Fibroblast of skin of left biceps (primary cell): ENCODE measurements at regions not wholly inside any gene's neighbourhood (a gene's known extent, or its start where the extent isn't known, plus 50 kb on each side); places are given as distances from the start of the nearest gene placed in this dataset.

Source experiments
- DNase-seq, 2 experiments: peaks; one replicate each; pipeline ENCODE4 v3.0.0-alpha.2; 2013; ENCODE audit warnings: low read depth in 2 of 2

GRCh38 chr14:80379035-80379434, 167.7 kb upstream of the DIO2 start:
- no peak for DNase-seq

GRCh38 chr14:80378084-80378690, 166.9 kb upstream of the DIO2 start:
- no peak for DNase-seq

- no peak for DNase-seq
Measured at GRCh38 chr14:80364816-80365215, 153.5 kb upstream of the DIO2 start.

- DNase-seq, result no peak
Measured at GRCh38 chr14:80364274-80364673, 153.0 kb upstream of the DIO2 start.

- no peak for DNase-seq
Measured at GRCh38 chr14:80358112-80358511, 146.8 kb upstream of the DIO2 start.

GRCh38 chr14:80356413-80356812, 145.1 kb upstream of the DIO2 start:
- DNase-seq, result no peak

- DNase-seq, result no peak
Measured at GRCh38 chr14:80354860-80355581, 143.7 kb upstream of the DIO2 start.

- no peak for DNase-seq
Measured at GRCh38 chr14:80352471-80352870, 141.2 kb upstream of the DIO2 start.

GRCh38 chr14:80350707-80351106, 139.4 kb upstream of the DIO2 start:
- no peak for DNase-seq

- no peak for DNase-seq
Measured at GRCh38 chr14:80346395-80346794, 135.1 kb upstream of the DIO2 start.

GRCh38 chr14:80344208-80344607, 132.9 kb upstream of the DIO2 start:
- no peak for DNase-seq

GRCh38 chr14:80336608-80337106, 125.4 kb upstream of the DIO2 start:
- no peak for DNase-seq

- DNase-seq, result no peak
Measured at GRCh38 chr14:80325688-80326087, 114.4 kb upstream of the DIO2 start.

GRCh38 chr14:80325112-80325511, 113.8 kb upstream of the DIO2 start:
- no peak for DNase-seq

- no peak for DNase-seq
Measured at GRCh38 chr14:80324649-80325048, 113.3 kb upstream of the DIO2 start.

GRCh38 chr14:80323038-80323665, 111.8 kb upstream of the DIO2 start:
- no peak for DNase-seq

GRCh38 chr14:80316441-80316840, 105.1 kb upstream of the DIO2 start:
- DNase-seq, result no peak

GRCh38 chr14:80315681-80316080, 104.4 kb upstream of the DIO2 start:
- peak in 1 of 2 experiments; percentile 16 for DNase-seq

GRCh38 chr14:80313806-80314205, 102.5 kb upstream of the DIO2 start:
- no peak for DNase-seq

GRCh38 chr14:80310938-80311750, 99.8 kb upstream of the DIO2 start:
- DNase-seq, result no peak

- no peak for DNase-seq
Measured at GRCh38 chr14:80304125-80304766, 92.9 kb upstream of the DIO2 start.

- no peak for DNase-seq
Measured at GRCh38 chr14:80300351-80300750, 89.0 kb upstream of the DIO2 start.
